ENCODE measurements at regions not wholly inside any gene's neighbourhood (a gene's known extent, or its start where the extent isn't known, plus 50 kb on each side); places are given as distances from the start of the nearest gene placed in this dataset.
"Not testable (repeated sequence)": the region's sequence is repeated elsewhere in the genome, so short reads cannot be mapped to it uniquely, and the experiment has no call there.

GRCh38 chr6:37766717-37767116, 52.8 kb upstream of the ZFAND3 start:
- ATAC-seq (no peak), DNase-seq (ENCODE audit: low spot score in 2 of 2) (no peak)
- Mint-ChIP-seq H3K27ac (no peak overlapping the region), H3K4me3 (no peak overlapping the region), H3K36me3 (no peaks in the 10 kb centered on the region), H3K4me1 (no peaks in the 10 kb centered on the region), H3K9me3 (no peaks in the 10 kb centered on the region)

- Mint-ChIP-seq H3K27ac (no peak overlapping the region), H3K36me3 (no peaks in the 10 kb centered on the region), H3K9me3 (no peaks in the 10 kb centered on the region), H3K4me1 (no peaks in the 10 kb centered on the region), H3K4me3 (no peak overlapping the region)
- ATAC-seq = no peak
- DNase-seq (ENCODE audit: low spot score in 2 of 2) = no peak
These were observed 54.2 kb upstream of the ZFAND3 start for GRCh38 chr6:37765182-37765775.

- no peak for DNase-seq (ENCODE audit: low spot score in 2 of 2)
- Mint-ChIP-seq H3K4me1 (no peaks in the 10 kb centered on the region), H3K36me3 (no peaks in the 10 kb centered on the region), H3K4me3 (no peak overlapping the region), H3K9me3 (no peaks in the 10 kb centered on the region), H3K27ac (no peak overlapping the region)
- ATAC-seq = no peak
These were observed 56.1 kb upstream of the ZFAND3 start for GRCh38 chr6:37763413-37763812.

- Mint-ChIP-seq H3K9me3 (no peaks in the 10 kb centered on the region), H3K36me3 (no peaks in the 10 kb centered on the region), H3K4me3 (no peak overlapping the region), H3K27ac (no peak overlapping the region), H3K4me1 (no peaks in the 10 kb centered on the region)
- ATAC-seq = no peak
- no peak for DNase-seq (ENCODE audit: low spot score in 2 of 2)
These were observed 56.7 kb upstream of the ZFAND3 start for GRCh38 chr6:37762806-37763205.

- no peak for DNase-seq (ENCODE audit: low spot score in 2 of 2)
- no peak overlapping the region for H3K27ac Mint-ChIP-seq
These were observed 57.8 kb upstream of the ZFAND3 start for GRCh38 chr6:37761554-37762271.

GRCh38 chr6:37759221-37760144, 60.0 kb upstream of the ZFAND3 start:
- no peaks in the 10 kb centered on the region for H3K4me1 Mint-ChIP-seq
- no peak overlapping the region for H3K27ac Mint-ChIP-seq
- no peaks in the 10 kb centered on the region for H3K36me3 Mint-ChIP-seq
- no peak for DNase-seq (ENCODE audit: low spot score in 2 of 2)
- no peaks in the 10 kb centered on the region for H3K9me3 Mint-ChIP-seq
- no peak for ATAC-seq
- no peak overlapping the region for H3K4me3 Mint-ChIP-seq

More at GRCh38 chr6:37761554-37762271, 57.8 kb upstream of the ZFAND3 start:
- Mint-ChIP-seq H3K4me1 (no peaks in the 10 kb centered on the region), H3K9me3 (no peaks in the 10 kb centered on the region), H3K36me3 (no peaks in the 10 kb centered on the region), H3K4me3 (no peak overlapping the region)
- ATAC-seq = no peak

- Mint-ChIP-seq H3K4me3 (no peak overlapping the region), H3K4me1 (no peaks in the 10 kb centered on the region), H3K27ac (peak overlapping the region; percentile 1), H3K36me3 (no peaks in the 10 kb centered on the region), H3K9me3 (no peaks in the 10 kb centered on the region)
- ATAC-seq = peak; percentile 24
- no peak for DNase-seq (ENCODE audit: low spot score in 2 of 2)
These were observed 60.9 kb upstream of the ZFAND3 start for GRCh38 chr6:37758647-37759046.

GRCh38 chr6:37758234-37758633, 60.6 kb upstream of the MDGA1 start:
- Mint-ChIP-seq H3K36me3 (no peaks in the 10 kb centered on the region), H3K4me1 (no peaks in the 10 kb centered on the region), H3K27ac (peak overlapping the region; percentile 1), H3K4me3 (no peak overlapping the region), H3K9me3 (no peaks in the 10 kb centered on the region)
- DNase-seq (ENCODE audit: low spot score in 2 of 2) (no peak), ATAC-seq (peak; percentile 52)

- DNase-seq (ENCODE audit: low spot score in 2 of 2) = no peak
- Mint-ChIP-seq H3K4me1 (no peaks in the 10 kb centered on the region), H3K27ac (no peak overlapping the region), H3K36me3 (no peaks in the 10 kb centered on the region), H3K4me3 (no peak overlapping the region), H3K9me3 (no peaks in the 10 kb centered on the region)
- ATAC-seq = no peak
These were observed 59.7 kb upstream of the MDGA1 start for GRCh38 chr6:37757381-37757780.

GRCh38 chr6:37756135-37756534, 58.5 kb upstream of the MDGA1 start:
- Mint-ChIP-seq H3K9me3 (no peaks in the 10 kb centered on the region), H3K4me3 (no peak overlapping the region), H3K4me1 (no peaks in the 10 kb centered on the region), H3K27ac (no peak overlapping the region), H3K36me3 (no peaks in the 10 kb centered on the region)
- ATAC-seq = no peak
- DNase-seq (ENCODE audit: low spot score in 2 of 2) = no peak

- ATAC-seq = no peak
- H3K4me1 Mint-ChIP-seq = no peaks in the 10 kb centered on the region
- H3K36me3 Mint-ChIP-seq = no peaks in the 10 kb centered on the region
- peak overlapping the region; percentile 21 for H3K27ac Mint-ChIP-seq
- H3K4me3 Mint-ChIP-seq = no peak overlapping the region
- no peaks in the 10 kb centered on the region for H3K9me3 Mint-ChIP-seq
- DNase-seq (ENCODE audit: low spot score in 2 of 2) = no peak
These were observed 55.0 kb upstream of the MDGA1 start for GRCh38 chr6:37752718-37753117.

GRCh38 chr6:37749367-37749766, 51.7 kb upstream of the MDGA1 start:
- not testable (repeated sequence) for H3K4me1 Mint-ChIP-seq; H3K9me3 Mint-ChIP-seq; H3K4me3 Mint-ChIP-seq; ATAC-seq; DNase-seq (ENCODE audit: low spot score in 2 of 2); H3K36me3 Mint-ChIP-seq; H3K27ac Mint-ChIP-seq

- ATAC-seq = no peak
- H3K36me3 Mint-ChIP-seq = no peaks in the 10 kb centered on the region
- no peaks in the 10 kb centered on the region for H3K9me3 Mint-ChIP-seq
- H3K4me1 Mint-ChIP-seq = no peaks in the 10 kb centered on the region
- DNase-seq (ENCODE audit: low spot score in 2 of 2) = no peak
- H3K27ac Mint-ChIP-seq = no peak overlapping the region
- H3K4me3 Mint-ChIP-seq = no peak overlapping the region
These were observed 50.4 kb upstream of the MDGA1 start for GRCh38 chr6:37748118-37748517.

Measured in stimulated activated effector memory CD8-positive, alpha-beta T cell treated with anti-CD3 and anti-CD28 coated beads, Interleukin-12 subunit alpha, Interleukin-12 subunit beta, amount 100 ng/mL, for 72 hours (primary cell).